ENCODE measurements at regions not wholly inside any gene's neighbourhood (a gene's known extent, or its start where the extent isn't known, plus 50 kb on each side); places are given as distances from the start of the nearest gene placed in this dataset.

GRCh38 chr6:147947521-147947920 lies 395.1 kb upstream of the SASH1 start:
- no peaks in the 10 kb centered on the region for H3K9me3 ChIP-seq
- no peaks in the 10 kb centered on the region for H3K36me3 ChIP-seq
- peak overlapping the region; percentile 20 to 38 for H3K27ac ChIP-seq
- no peaks in the 10 kb centered on the region for H3K27me3 ChIP-seq
- H3K4me1 ChIP-seq: no peaks in the 10 kb centered on the region
- DNase-seq (ENCODE audit: low spot score in 2 of 2): peak in 1 of 2 donors; percentile 31
- H3K4me3 ChIP-seq: no peak overlapping the region
- intact Hi-C loops (cut with DNase I; ENCODE audit: low total_unique reads): no loop called here
- TF ChIP-seq POLR2A (IDR thresholded peaks at IDR 0.05) (no peak), CTCF (IDR thresholded peaks at IDR 0.05) (no peak), POLR2AphosphoS5 (IDR thresholded peaks at IDR 0.05) (no peak)

- Histone ChIP-seq H3K27me3 (no peaks in the 10 kb centered on the region), H3K9me3 (no peaks in the 10 kb centered on the region), H3K4me1 (no peaks in the 10 kb centered on the region), H3K27ac (peak overlapping the region; percentile 76 to 88), H3K4me3 (peak overlapping the region in 1 of 3 donors; percentile 19), H3K36me3 (no peaks in the 10 kb centered on the region)
- intact Hi-C loops (cut with DNase I; ENCODE audit: low total_unique reads): no loop called here
- TF ChIP-seq CTCF (IDR thresholded peaks at IDR 0.05): no peak
- no peak for DNase-seq (ENCODE audit: low spot score in 2 of 2)
Measured at GRCh38 chr6:147949981-147950622, 392.5 kb upstream of the SASH1 start.

- H3K27ac ChIP-seq: peak overlapping the region; percentile 76 to 88
- TF ChIP-seq POLR2A (IDR thresholded peaks at IDR 0.05): no peak
- TF ChIP-seq POLR2AphosphoS5 (IDR thresholded peaks at IDR 0.05): peak in 1 of 3 donors; percentile 32
- no peak for TF ChIP-seq CTCF (IDR thresholded peaks at IDR 0.05)
- DNase-seq (ENCODE audit: low spot score in 2 of 2): peak in 1 of 2 donors; percentile 47
- intact Hi-C loops (cut with DNase I; ENCODE audit: low total_unique reads): no loop called here
- H3K4me1 ChIP-seq: no peaks in the 10 kb centered on the region
- no peaks in the 10 kb centered on the region for H3K9me3 ChIP-seq
- H3K36me3 ChIP-seq: no peaks in the 10 kb centered on the region
- H3K4me3 ChIP-seq: peak overlapping the region in 1 of 3 donors; percentile 19
- H3K27me3 ChIP-seq: no peaks in the 10 kb centered on the region
Measured at GRCh38 chr6:147950623-147950987, 392.0 kb upstream of the SASH1 start.

GRCh38 chr6:147951726-147952125 lies 390.9 kb upstream of the SASH1 start:
- no peak overlapping the region for H3K27ac ChIP-seq
- no peak for DNase-seq (ENCODE audit: low spot score in 2 of 2)
- no peak for TF ChIP-seq POLR2AphosphoS5 (IDR thresholded peaks at IDR 0.05)
- no peak for TF ChIP-seq POLR2A (IDR thresholded peaks at IDR 0.05)
- no peak for TF ChIP-seq CTCF (IDR thresholded peaks at IDR 0.05)

GRCh38 chr6:147954938-147955337 lies 387.7 kb upstream of the SASH1 start:
- Histone ChIP-seq H3K27ac (no peak overlapping the region), H3K4me1 (no peaks in the 10 kb centered on the region), H3K4me3 (no peak overlapping the region), H3K9me3 (no peaks in the 10 kb centered on the region), H3K27me3 (no peaks in the 10 kb centered on the region), H3K36me3 (no peaks in the 10 kb centered on the region)
- no peak for DNase-seq (ENCODE audit: low spot score in 2 of 2)
- TF ChIP-seq POLR2A (IDR thresholded peaks at IDR 0.05) (no peak), CTCF (IDR thresholded peaks at IDR 0.05) (no peak), POLR2AphosphoS5 (IDR thresholded peaks at IDR 0.05) (no peak)
- intact Hi-C loops (cut with DNase I; ENCODE audit: low total_unique reads): no loop called here

More at GRCh38 chr6:147951726-147952125, 390.9 kb upstream of the SASH1 start:
- Histone ChIP-seq H3K27me3 (no peaks in the 10 kb centered on the region), H3K4me3 (no peak overlapping the region), H3K4me1 (no peaks in the 10 kb centered on the region), H3K36me3 (no peaks in the 10 kb centered on the region), H3K9me3 (no peaks in the 10 kb centered on the region)
- intact Hi-C loops (cut with DNase I; ENCODE audit: low total_unique reads): no loop called here

All from breast epithelium (tissue), 4 donors.